Ramos (cell line): ENCODE measurements at regions not wholly inside any gene's neighbourhood (a gene's known extent, or its start where the extent isn't known, plus 50 kb on each side); places are given as distances from the start of the nearest gene placed in this dataset.

Source experiments
- in situ Hi-C: fragments of 300-500 bp; cut with MboI; formaldehyde crosslinking; loops from one replicate; pipeline ENCODE4 v1.14.3; 2022; ENCODE audit warnings: low sequenced_read_pairs; ENCODE audit not compliant: unreplicated experiment

- in situ Hi-C loops, result no loop called here
Measured at GRCh38 chr5:17882760-17883488, 248.7 kb downstream of the TAF11L14 start.

- in situ Hi-C loops, result no loop called here
Measured at GRCh38 chr5:17888155-17888554, 253.9 kb downstream of the TAF11L14 start.

DNA sequence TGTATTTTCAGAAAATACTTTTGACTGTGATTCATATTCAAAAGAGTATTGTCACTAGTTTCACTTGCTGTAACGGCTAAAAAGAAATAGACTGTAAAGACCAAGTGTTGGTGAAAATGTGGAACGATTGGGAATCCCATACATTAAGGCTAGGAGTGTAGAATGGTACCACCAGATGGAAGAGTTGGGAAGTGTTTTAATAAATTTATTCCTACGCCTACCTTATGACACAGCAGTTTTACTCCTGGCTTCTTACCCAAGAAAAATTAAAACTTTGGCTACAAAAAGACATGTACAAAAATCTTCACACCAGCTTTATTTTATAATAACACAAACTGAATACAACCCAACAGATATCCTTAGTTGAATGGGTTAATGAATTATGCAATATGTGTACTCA lies 256.2 kb downstream of the TAF11L14 start:
- in situ Hi-C loops, result no loop called here

DNA sequence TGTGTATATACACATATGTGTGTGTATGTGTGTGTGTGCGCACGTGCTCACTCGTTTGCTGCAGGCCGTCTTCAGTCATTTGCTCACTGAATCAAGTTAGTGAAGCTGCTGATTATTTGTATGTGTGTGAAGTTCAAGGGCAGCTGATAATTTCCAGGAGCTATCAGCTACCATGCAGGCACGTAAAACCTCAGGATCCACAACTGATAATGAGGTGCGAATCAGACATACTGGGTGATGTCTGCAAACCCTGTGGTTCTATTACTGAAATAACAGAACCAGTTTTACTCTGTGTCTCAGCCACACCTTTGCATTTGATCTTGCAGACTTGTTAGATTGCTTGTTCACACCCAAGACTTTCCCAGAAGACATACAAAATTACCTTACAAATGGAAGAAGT lies 257.6 kb downstream of the TAF11L14 start:
- in situ Hi-C loops, result no loop called here

DNA sequence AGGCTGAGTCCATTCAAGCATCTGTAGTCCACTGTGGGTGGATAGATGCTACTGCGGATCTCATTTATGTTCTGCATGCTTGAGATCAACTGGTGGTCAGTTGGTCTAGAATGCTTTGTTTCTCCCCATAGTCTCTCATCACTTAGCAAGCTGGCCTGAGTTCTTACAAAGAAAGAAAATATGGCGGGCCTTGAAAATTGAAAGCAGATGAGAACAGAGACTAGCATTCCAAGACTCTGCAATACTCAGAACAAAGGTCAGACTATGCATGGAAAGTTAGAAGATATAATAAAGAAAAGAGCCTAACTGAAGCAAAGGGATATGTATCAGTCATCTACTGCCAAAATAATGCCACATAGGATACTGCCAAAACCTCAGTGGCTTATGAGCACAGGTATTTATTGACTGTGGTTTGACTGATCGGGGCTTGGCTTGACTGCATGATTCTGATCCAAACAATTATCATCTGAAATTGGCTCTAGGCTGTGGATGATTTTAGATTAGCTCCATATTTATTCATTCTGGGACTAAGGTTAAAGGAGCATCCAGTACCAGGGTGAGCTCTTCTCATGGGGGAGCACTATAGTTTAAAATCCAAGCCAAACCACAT lies 258.9 kb downstream of the TAF11L14 start:
- in situ Hi-C loops, result no loop called here

DNA sequence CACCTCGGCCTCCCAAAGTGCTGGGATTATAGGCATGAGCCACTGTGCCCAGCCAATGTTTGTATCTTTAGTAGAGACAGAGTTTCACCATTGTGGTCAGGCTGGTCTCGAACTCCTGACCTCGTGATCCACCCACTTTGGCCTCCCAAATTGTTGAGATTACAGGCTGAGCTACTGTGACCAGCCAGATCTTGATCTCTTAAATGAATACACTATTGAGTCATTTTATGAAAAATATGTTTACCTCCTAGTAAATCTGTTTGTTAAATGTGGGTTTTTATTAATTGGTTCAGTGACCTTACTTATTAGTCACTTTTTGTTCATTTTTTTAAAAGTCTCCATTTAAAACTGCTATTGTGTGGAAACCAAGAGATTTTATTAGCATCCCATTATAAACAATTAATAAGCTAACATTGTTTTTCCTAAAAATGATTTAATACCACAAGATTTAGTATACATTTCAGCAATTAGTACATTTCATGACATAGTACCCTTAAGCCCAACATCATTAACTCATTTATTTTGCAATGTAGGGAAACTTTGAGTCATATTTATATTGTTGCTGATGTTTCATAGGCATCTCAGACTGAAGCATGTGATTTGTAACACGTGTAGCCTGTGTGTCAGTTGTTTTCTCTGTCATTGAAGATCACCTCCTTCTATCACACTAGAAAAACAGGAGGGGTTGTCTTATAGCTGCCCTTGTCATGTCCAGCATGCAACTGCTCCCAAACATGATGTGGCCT lies 261.2 kb downstream of the TAF11L14 start:
- in situ Hi-C loops, result no loop called here

DNA sequence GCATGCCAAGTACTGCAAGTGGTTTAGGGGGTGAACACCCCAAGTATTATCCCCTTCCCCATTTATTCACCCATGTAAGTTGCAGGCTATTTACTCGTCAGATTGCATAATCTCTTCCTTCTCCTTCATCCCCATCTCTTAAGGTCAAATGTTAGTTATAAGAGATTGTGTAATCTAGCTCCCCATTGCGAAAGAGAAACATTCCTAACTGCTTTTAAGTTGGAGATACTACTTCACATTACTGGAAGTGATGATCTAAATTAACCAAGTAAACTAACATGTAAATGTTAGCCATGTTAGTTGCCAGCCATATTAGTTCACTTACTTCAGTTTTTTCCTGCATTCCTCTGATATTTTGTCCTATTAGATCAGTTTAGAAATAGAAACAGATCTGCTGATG lies 262.3 kb downstream of the TAF11L14 start:
- in situ Hi-C loops, result no loop called here

GRCh38 chr5:17897776-17898175 lies 263.5 kb downstream of the TAF11L14 start:
- in situ Hi-C loops, result no loop called here

- in situ Hi-C loops, result no loop called here
Measured at GRCh38 chr5:17898766-17899165, 264.5 kb downstream of the TAF11L14 start.

GRCh38 chr5:17907094-17907493 lies 272.8 kb downstream of the TAF11L14 start:
- in situ Hi-C loops, result no loop called here

DNA sequence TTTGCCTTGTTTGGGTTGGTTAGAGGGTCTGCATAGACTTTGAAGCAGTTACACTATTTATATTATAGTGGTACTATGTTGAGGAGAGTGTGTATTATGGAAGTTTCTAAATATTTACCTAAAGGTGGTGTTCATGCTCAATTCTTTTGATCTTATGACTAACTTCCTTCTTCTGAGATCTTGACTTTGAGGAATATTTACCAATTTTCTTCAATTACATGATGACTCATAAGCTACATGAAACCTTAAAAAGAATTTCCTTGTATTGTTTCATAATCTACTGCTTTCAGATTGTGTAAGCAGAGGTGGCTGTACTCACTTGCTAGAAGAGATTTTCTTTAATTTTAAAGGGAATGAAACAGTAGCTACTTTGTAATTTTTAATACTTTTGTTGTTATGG lies 276.1 kb downstream of the TAF11L14 start:
- in situ Hi-C loops, result no loop called here

GRCh38 chr5:17912794-17913193 lies 278.5 kb downstream of the TAF11L14 start:
- in situ Hi-C loops, result no loop called here

DNA sequence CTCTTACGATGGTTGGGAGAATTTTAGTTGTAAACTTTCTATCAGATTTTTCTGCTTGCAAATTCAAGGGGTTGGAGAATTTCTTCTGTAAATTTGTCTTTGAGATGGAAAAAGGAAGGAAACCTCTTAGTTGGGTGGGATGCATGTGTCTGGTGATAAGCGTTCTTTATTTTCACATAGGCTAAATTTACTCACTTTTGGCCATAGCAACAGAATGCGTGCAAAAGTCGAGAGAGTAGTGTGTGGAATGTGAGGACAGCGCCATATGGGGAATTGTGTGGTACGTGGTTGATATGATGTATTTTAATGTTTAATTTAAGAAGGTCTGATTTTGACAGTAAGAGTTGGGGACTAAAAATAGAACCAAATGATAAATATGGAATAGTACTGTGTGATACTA lies 282.2 kb downstream of the TAF11L14 start:
- in situ Hi-C loops, result no loop called here

GRCh38 chr5:17917465-17917864 lies 283.2 kb downstream of the TAF11L14 start:
- in situ Hi-C loops, result no loop called here

DNA sequence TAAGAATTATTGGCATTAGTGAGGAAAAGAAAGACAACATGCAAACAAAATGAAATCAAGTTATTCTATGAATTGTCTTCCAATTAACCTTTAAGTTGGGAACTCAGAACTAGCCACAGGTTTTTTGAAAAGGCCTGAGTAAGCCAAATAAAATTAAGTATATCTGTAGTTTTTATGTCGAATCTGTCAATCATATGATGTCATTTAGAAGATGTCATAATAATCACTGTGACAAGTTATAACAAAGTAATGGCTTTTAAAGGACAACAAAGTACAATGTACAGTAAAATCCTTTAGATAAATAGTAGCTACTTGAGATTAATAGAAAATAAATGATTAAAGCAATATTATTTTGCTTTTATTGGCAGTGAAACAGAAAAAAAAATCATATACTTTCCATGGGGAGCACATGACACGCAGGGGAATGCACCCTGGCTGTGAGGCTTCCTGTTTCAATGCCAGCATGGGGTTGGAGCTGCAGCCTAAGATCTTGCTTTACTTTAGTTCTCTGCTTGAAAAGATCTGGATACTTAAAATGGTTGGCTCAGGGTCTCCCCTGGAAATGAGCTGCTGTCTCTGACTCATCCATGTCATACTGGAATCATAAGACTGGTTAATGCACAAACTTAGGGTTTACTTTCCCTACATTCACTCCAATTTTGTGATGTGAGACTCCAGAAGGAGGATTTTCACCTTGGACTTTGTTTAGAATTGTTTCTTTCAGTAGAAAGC lies 284.3 kb downstream of the TAF11L14 start:
- in situ Hi-C loops, result no loop called here

- in situ Hi-C loops, result no loop called here
Measured at GRCh38 chr5:17925276-17925675, 291.0 kb downstream of the TAF11L14 start.

DNA sequence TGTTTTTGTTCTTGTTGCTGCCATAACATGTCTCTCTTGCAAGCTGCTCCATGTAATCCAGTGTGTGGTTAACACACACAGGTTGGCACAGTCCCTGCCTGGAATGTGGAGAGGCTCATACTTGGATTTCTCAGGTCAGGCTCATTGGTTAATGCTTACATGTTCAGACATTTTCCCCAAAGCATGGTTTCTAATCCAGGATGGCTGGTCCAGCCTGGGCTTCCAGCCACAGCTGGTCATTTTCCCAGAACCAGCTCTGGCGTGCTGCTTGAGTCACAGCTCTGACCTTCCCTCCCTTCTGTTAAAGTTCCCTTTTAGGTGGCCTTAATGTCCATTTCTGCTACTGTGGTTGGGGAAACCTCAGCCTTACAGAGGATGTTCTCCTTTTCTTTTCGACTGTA lies 294.3 kb downstream of the TAF11L14 start:
- in situ Hi-C loops, result no loop called here

- in situ Hi-C loops, result no loop called here
Measured at GRCh38 chr5:17929171-17929570, 294.9 kb downstream of the TAF11L14 start.

GRCh38 chr5:17930346-17930745 lies 296.1 kb downstream of the TAF11L14 start:
- in situ Hi-C loops, result no loop called here

- in situ Hi-C loops, result no loop called here
Measured at GRCh38 chr5:17944046-17944445, 309.8 kb downstream of the TAF11L14 start.

DNA sequence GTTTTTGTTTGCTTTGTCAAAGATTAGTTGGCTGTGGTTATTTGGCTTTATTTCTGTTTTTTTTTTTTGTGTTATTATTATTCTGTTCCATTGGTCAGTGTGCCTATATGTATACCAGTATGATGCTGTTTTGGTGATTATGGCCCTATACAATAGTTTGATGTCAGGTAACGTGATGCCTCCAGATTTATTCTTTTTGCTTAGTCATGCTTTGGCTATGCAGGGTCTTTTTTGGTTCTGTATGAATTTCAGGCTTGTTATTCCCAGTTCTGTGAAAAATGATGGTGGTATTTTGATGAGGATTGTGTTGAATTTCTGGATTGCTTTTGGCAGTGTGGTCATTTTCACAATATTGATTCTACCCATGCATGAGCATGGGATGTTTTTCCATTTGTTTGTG lies 312.8 kb downstream of the TAF11L14 start:
- in situ Hi-C loops, result no loop called here
